Panc1 (cell line): ENCODE measurements at regions not wholly inside any gene's neighbourhood (a gene's known extent, or its start where the extent isn't known, plus 50 kb on each side); places are given as distances from the start of the nearest gene placed in this dataset.
"Not testable (repeated sequence)": the region's sequence is repeated elsewhere in the genome, so short reads cannot be mapped to it uniquely, and the experiment has no call there.

Experiments
- ATAC-seq: fragments of 200-7000 bp; cut with Tn5 transposase; 2 replicates; pipeline ENCODE4 v1.9.1; 2020; ENCODE audit warnings: mild to moderate bottlenecking, moderate library complexity
- BruUV-seq: library from RNA; stranded (reverse); fragments of 400-500 nt; replicated peaks from 2 replicates; lab custom pipeline; 2021; lab: Mats Ljungman, UMichigan
- CTCF ChIA-PET: fragments of 300-600 bp; sonication (Branson Sonifier 250); formaldehyde crosslinking; loops from one replicate; lab custom pipeline; 2022; ENCODE audit warnings: antibody characterized with exemption; lab: Charles Lee
- POLR2A ChIA-PET: fragments of 300-600 bp; sonication (Branson Sonifier 250); formaldehyde crosslinking; loops from one replicate; lab custom pipeline; 2022; ENCODE audit warnings: antibody characterized with exemption; lab: Charles Lee
- DNase-seq: peaks from one replicate; pipeline ENCODE4 v3.0.0-alpha.2; 2010; ENCODE audit warnings: low read depth, low spot score
- H3K27ac ChIP-seq: 2 replicates; pipeline ENCODE4 v1.5.1; 2011; ENCODE audit warnings: mild to moderate bottlenecking, low read length, inconsistent platforms
- H3K27me3 ChIP-seq: fragments of 200-500 bp; sonication (Bioruptor generic); 2 replicates; pipeline ENCODE4 v1.6.0; 2014; ENCODE audit warnings: low read length, inconsistent platforms; ENCODE audit not compliant: control insufficient read depth, insufficient read depth
- H3K36me3 ChIP-seq: fragments of 200-500 bp; sonication (Bioruptor generic); 2 replicates; pipeline ENCODE4 v1.5.1; 2014; ENCODE audit warnings: inconsistent platforms, mild to moderate bottlenecking, low read length, moderate library complexity; ENCODE audit not compliant: control insufficient read depth, insufficient read depth
- H3K4me1 ChIP-seq: 2 replicates; pipeline ENCODE4 v1.5.1; 2011; ENCODE audit warnings: inconsistent platforms, mild to moderate bottlenecking, low read length, moderate library complexity; ENCODE audit not compliant: control insufficient read depth, insufficient read depth
- H3K4me3 ChIP-seq, 2 experiments: 2 replicates each; pipeline ENCODE4 v1.5.1; 2011 to 2012; ENCODE audit warnings: low read depth in 2 of 2, low read length in 2 of 2, mild to moderate bottlenecking in 2 of 2, inconsistent platforms in 1 of 2, moderate library complexity in 1 of 2
- H3K9me3 ChIP-seq: fragments of 200-500 bp; sonication (Bioruptor generic); 2 replicates; pipeline ENCODE4 v1.5.1; 2014; ENCODE audit warnings: low read depth, mild to moderate bottlenecking, inconsistent platforms, low read length, moderate library complexity; ENCODE audit not compliant: control insufficient read depth, insufficient read depth
- POLR2AphosphoS5 ChIP-seq: IDR thresholded peaks from 2 replicates; pipeline ENCODE4 v1.6.1; 2012; ENCODE audit warnings: mild to moderate bottlenecking, low read depth, low read length, moderate library complexity
- SIN3A ChIP-seq: IDR thresholded peaks from 2 replicates; pipeline ENCODE4 v1.6.1; 2012; ENCODE audit warnings: low read depth, mild to moderate bottlenecking, low read length, moderate library complexity, borderline replicate concordance; ENCODE audit not compliant: insufficient read depth
- TCF7L2 ChIP-seq: IDR thresholded peaks from 2 replicates; pipeline ENCODE4 v1.6.1; 2011; ENCODE audit warnings: mild to moderate bottlenecking, low read depth, low read length, inconsistent platforms
- in situ Hi-C: cut with HindIII; loops from 2 replicates; pipeline ENCODE4 v1.10.0; 2016; ENCODE audit warnings: low sequenced_read_pairs, low pct_unique_long_range_greater_than_20kb
- intact Hi-C: fragments of 100-400 bp; cut with micrococcal nuclease; formaldehyde crosslinking; loops from one replicate; pipeline ENCODE4 v1.10.0; 2022; ENCODE audit not compliant: unreplicated experiment
- TF ChIP-seq, protein P1 (sequence below), 2 experiments: IDR thresholded peaks; 2 replicates each; pipeline ENCODE4 v1.6.1; 2011 to 2012; ENCODE audit warnings: low read depth in 2 of 2, control low read depth in 1 of 2, low read length in 1 of 2, mild to moderate bottlenecking in 1 of 2, moderate library complexity in 1 of 2; ENCODE audit not compliant: insufficient read depth in 1 of 2
- TF ChIP-seq, protein P2 (sequence below): fragments of 450-650 bp; IDR thresholded peaks from 2 replicates; pipeline ENCODE4 v1.5.1; 2017; ENCODE audit warnings: mild to moderate bottlenecking

DNA sequence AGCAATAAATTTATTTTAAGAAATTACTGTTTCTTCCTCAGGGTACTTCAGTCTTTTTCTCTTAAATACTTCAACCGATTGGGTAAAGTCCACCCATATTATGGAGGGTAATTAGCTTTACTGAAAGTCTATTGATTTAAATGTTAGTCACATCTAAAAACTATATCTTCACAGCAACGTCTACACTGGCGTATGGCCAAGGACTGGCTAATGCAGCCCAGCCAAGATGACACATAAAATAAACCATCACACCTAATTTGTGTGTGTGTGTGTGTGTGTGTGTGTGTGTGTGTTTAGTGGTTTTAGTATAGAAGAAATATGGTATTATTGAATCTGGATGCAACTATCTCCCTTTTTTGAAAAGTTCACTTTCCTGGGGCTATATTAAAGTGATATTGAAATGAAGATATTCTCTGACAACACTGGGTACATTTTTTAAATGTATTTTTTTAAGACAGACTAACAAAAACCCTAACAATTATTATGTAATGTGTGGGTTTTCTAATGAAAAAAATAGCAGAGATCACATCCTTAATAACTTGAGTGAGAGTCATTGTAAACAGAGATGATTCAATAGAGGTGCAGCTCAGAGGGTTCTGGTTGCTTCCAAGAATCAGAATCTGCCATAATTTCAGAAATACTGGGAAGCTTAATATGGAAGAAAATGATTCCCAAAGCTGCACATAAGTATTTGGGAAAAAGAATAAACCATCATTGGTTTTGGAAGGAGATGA lies 584.2 kb upstream of the MBL2 start:
- intact Hi-C loops (no loop called here), in situ Hi-C loops (no loop called here)
- Histone ChIP-seq H3K36me3 (no peaks in the 10 kb centered on the region), H3K27me3 (no peaks in the 10 kb centered on the region), H3K9me3 (no peaks in the 10 kb centered on the region), H3K27ac (no peak overlapping the region), H3K4me3 (no peak overlapping the region), H3K4me1 (no peaks in the 10 kb centered on the region)
- ChIA-PET CTCF (no interaction called here), POLR2A (no interaction called here)
- TF ChIP-seq, protein P1, sequence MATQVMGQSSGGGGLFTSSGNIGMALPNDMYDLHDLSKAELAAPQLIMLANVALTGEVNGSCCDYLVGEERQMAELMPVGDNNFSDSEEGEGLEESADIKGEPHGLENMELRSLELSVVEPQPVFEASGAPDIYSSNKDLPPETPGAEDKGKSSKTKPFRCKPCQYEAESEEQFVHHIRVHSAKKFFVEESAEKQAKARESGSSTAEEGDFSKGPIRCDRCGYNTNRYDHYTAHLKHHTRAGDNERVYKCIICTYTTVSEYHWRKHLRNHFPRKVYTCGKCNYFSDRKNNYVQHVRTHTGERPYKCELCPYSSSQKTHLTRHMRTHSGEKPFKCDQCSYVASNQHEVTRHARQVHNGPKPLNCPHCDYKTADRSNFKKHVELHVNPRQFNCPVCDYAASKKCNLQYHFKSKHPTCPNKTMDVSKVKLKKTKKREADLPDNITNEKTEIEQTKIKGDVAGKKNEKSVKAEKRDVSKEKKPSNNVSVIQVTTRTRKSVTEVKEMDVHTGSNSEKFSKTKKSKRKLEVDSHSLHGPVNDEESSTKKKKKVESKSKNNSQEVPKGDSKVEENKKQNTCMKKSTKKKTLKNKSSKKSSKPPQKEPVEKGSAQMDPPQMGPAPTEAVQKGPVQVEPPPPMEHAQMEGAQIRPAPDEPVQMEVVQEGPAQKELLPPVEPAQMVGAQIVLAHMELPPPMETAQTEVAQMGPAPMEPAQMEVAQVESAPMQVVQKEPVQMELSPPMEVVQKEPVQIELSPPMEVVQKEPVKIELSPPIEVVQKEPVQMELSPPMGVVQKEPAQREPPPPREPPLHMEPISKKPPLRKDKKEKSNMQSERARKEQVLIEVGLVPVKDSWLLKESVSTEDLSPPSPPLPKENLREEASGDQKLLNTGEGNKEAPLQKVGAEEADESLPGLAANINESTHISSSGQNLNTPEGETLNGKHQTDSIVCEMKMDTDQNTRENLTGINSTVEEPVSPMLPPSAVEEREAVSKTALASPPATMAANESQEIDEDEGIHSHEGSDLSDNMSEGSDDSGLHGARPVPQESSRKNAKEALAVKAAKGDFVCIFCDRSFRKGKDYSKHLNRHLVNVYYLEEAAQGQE (IDR thresholded peaks at IDR 0.05; ENCODE audit: insufficient read depth in 1 of 2, low read depth in 2 of 2, low read length in 1 of 2), result no peak
- TF ChIP-seq POLR2AphosphoS5, result no peak
- TF ChIP-seq TCF7L2, result no peak
- TF ChIP-seq, protein P2, sequence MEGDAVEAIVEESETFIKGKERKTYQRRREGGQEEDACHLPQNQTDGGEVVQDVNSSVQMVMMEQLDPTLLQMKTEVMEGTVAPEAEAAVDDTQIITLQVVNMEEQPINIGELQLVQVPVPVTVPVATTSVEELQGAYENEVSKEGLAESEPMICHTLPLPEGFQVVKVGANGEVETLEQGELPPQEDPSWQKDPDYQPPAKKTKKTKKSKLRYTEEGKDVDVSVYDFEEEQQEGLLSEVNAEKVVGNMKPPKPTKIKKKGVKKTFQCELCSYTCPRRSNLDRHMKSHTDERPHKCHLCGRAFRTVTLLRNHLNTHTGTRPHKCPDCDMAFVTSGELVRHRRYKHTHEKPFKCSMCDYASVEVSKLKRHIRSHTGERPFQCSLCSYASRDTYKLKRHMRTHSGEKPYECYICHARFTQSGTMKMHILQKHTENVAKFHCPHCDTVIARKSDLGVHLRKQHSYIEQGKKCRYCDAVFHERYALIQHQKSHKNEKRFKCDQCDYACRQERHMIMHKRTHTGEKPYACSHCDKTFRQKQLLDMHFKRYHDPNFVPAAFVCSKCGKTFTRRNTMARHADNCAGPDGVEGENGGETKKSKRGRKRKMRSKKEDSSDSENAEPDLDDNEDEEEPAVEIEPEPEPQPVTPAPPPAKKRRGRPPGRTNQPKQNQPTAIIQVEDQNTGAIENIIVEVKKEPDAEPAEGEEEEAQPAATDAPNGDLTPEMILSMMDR, result no peak
- TF ChIP-seq SIN3A, result no peak
- no TSS peak for BruUV-seq
- DNase-seq, result no peak
- ATAC-seq, result no peak

GRCh38 chr10:53342531-53342930 lies 569.9 kb upstream of the MBL2 start:
- CTCF ChIA-PET, POLR2A ChIA-PET, BruUV-seq, H3K4me1 ChIP-seq, H3K27me3 ChIP-seq, H3K4me3 ChIP-seq, H3K27ac ChIP-seq, H3K36me3 ChIP-seq, ATAC-seq, in situ Hi-C loops, intact Hi-C loops, H3K9me3 ChIP-seq, DNase-seq: not testable (repeated sequence)

DNA sequence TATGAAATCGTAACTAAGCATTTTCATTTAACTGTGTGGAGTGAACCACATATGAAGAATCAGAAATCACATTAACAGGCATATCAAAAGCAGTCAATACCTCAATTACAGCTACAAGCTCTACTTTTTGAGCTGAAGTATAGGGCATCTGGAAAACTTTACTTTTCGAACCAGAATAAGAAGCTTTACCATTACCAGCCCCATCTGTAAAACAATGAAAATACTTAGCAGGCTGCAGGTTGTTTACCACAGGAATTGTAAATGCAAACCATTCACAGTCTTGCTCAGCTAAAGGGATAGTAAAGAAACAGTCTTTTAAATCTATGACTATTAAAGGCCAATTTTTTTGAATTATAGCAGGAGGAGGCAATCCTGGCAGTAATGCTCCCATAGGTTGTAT lies 565.6 kb upstream of the MBL2 start:
- ATAC-seq, H3K4me1 ChIP-seq, H3K36me3 ChIP-seq, H3K27ac ChIP-seq, in situ Hi-C loops, POLR2A ChIA-PET, H3K9me3 ChIP-seq, DNase-seq, H3K27me3 ChIP-seq, H3K4me3 ChIP-seq, BruUV-seq, intact Hi-C loops: not testable (repeated sequence)
- CTCF ChIA-PET, result interaction anchor here (0.8 kb wide), 1 partner anchor 14 kb away, joined by 3 read pairs; no protein-coding TSS in a partner anchor

GRCh38 chr10:53335803-53336422 lies 563.3 kb upstream of the MBL2 start:
- CTCF ChIA-PET, H3K4me3 ChIP-seq, intact Hi-C loops, H3K27me3 ChIP-seq, BruUV-seq, DNase-seq, in situ Hi-C loops, ATAC-seq, H3K36me3 ChIP-seq, POLR2A ChIA-PET, H3K27ac ChIP-seq, H3K4me1 ChIP-seq: not testable (repeated sequence)
- H3K9me3 ChIP-seq, result peaks cover 15% of the 10 kb centered on the region; the same call in 1 of the 2 replicates
